Mesodermal cell (in vitro differentiated cells): ENCODE measurements at regions not wholly inside any gene's neighbourhood (a gene's known extent, or its start where the extent isn't known, plus 50 kb on each side); places are given as distances from the start of the nearest gene placed in this dataset.

Source experiments
- H3K27ac ChIP-seq: 2 replicates; pipeline ENCODE4 v1.7.0; 2013; ENCODE audit warnings: mild to moderate bottlenecking, low read depth, low read length, moderate library complexity; ENCODE audit not compliant: severe bottlenecking
- H3K36me3 ChIP-seq: 2 replicates; pipeline ENCODE4 v1.7.1; 2013; ENCODE audit warnings: mild to moderate bottlenecking, low read length, moderate library complexity; ENCODE audit not compliant: control insufficient read depth, insufficient read depth
- H3K4me1 ChIP-seq: one replicate; pipeline ENCODE4 v1.7.1; 2013; ENCODE audit warnings: mild to moderate bottlenecking, low read length; ENCODE audit not compliant: insufficient read depth, control insufficient read depth, poor library complexity, severe bottlenecking
- H3K4me3 ChIP-seq: 2 replicates; pipeline ENCODE4 v1.7.0; 2013; ENCODE audit warnings: low read length, control low read depth, mild to moderate bottlenecking; ENCODE audit not compliant: insufficient read depth, poor library complexity, severe bottlenecking; ENCODE audit errors: extremely low read depth
- H3K9me3 ChIP-seq: 2 replicates; pipeline ENCODE4 v1.7.1; 2013; ENCODE audit warnings: mild to moderate bottlenecking, low read length, moderate library complexity; ENCODE audit not compliant: control insufficient read depth
- WGBS, 2 experiments: methylation state at CpG; one replicate each; pipeline ENCODE4 v1.1.5; 2013; ENCODE audit warnings: missing lambda C conversion rate in 2 of 2; ENCODE audit not compliant: insufficient coverage in 2 of 2; 5-methylcytosine and 5-hydroxymethylcytosine counted together

GRCh38 chr10:129329385-129330055 lies 137.5 kb upstream of the MGMT start:
- 84 to 91% methylated on average over 9 to 13 of the region's 17 CpGs for WGBS, 2 experiments
- peaks cover 4% of the 10 kb centered on the region for H3K4me1 ChIP-seq
- H3K36me3 ChIP-seq: no peaks in the 10 kb centered on the region
- no peak overlapping the region for H3K27ac ChIP-seq
- no peak overlapping the region for H3K4me3 ChIP-seq
- no peaks in the 10 kb centered on the region for H3K9me3 ChIP-seq

GRCh38 chr10:129330211-129330610 lies 136.8 kb upstream of the MGMT start:
- Histone ChIP-seq H3K4me3 (no peak overlapping the region), H3K9me3 (no peaks in the 10 kb centered on the region), H3K36me3 (no peaks in the 10 kb centered on the region), H3K27ac (no peak overlapping the region), H3K4me1 (peaks cover 4% of the 10 kb centered on the region)
- WGBS, 2 experiments: 94 to 100% methylated on average over 1 to 4 of the region's 4 CpGs

GRCh38 chr10:129331207-129331838 lies 135.7 kb upstream of the MGMT start:
- Histone ChIP-seq H3K36me3 (no peaks in the 10 kb centered on the region), H3K4me1 (peaks cover 4% of the 10 kb centered on the region), H3K27ac (no peak overlapping the region), H3K4me3 (no peak overlapping the region), H3K9me3 (no peaks in the 10 kb centered on the region)
- 86 to 96% methylated on average over 3 to 5 of the region's 12 CpGs for WGBS, 2 experiments

DNA sequence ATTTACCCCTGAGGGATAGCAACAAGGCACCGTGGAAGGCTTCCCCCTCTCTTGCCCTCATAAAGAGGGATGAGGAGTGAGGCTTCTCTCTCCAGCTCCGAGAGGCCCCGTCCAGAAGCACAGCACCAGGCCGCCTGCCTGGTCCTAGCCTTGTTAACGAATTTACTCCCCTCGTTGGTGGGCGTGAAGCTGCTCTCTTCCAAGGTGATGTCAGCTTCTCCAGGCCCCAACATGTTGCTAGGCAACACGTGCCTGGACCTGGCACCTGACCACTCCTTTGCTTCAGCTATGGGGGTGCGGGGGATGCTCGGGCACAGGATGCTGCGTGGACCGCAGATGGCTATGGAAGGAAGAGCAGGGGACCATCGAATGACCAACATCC lies 135.2 kb upstream of the MGMT start:
- no peaks in the 10 kb centered on the region for H3K9me3 ChIP-seq
- no peak overlapping the region for H3K27ac ChIP-seq
- H3K4me1 ChIP-seq: peaks cover 4% of the 10 kb centered on the region
- WGBS, 2 experiments: 86 to 88% methylated on average over 8 to 13 of the region's 13 CpGs
- no peak overlapping the region for H3K4me3 ChIP-seq
- H3K36me3 ChIP-seq: no peaks in the 10 kb centered on the region

- no peak overlapping the region for H3K27ac ChIP-seq
- no peak overlapping the region for H3K4me3 ChIP-seq
- peaks cover 4% of the 10 kb centered on the region for H3K4me1 ChIP-seq
- H3K36me3 ChIP-seq: no peaks in the 10 kb centered on the region
- no peaks in the 10 kb centered on the region for H3K9me3 ChIP-seq
- 30% methylated on average over 3 of the region's 6 CpGs; no CpG with 5 or more reads in 1 of the 2 experiments for WGBS, 2 experiments
Measured at GRCh38 chr10:129332476-129332875, 134.6 kb upstream of the MGMT start.

DNA sequence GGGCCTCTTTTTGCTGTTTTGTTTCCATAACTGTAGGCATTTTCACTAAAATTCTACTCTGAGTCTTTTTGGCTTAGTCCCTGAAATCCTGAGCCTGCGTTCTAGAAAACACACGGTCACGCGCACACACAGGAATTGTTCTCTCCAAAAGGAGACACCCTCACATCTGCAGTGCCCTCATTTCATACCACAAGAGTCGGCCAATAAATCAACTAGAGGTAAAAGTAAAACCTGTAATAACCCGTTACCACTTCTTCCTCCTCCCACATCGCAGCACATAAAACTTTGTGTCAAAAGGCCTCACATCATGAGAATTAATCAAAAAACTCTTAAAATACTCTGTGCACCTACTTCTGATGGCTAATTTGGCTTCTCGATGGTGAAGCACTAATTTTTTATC lies 133.3 kb upstream of the MGMT start:
- no peak overlapping the region for H3K4me3 ChIP-seq
- H3K9me3 ChIP-seq: no peaks in the 10 kb centered on the region
- 87 to 95% methylated on average over 7 to 8 of the region's 8 CpGs for WGBS, 2 experiments
- H3K36me3 ChIP-seq: no peaks in the 10 kb centered on the region
- peaks cover 2% of the 10 kb centered on the region for H3K4me1 ChIP-seq
- no peak overlapping the region for H3K27ac ChIP-seq

DNA sequence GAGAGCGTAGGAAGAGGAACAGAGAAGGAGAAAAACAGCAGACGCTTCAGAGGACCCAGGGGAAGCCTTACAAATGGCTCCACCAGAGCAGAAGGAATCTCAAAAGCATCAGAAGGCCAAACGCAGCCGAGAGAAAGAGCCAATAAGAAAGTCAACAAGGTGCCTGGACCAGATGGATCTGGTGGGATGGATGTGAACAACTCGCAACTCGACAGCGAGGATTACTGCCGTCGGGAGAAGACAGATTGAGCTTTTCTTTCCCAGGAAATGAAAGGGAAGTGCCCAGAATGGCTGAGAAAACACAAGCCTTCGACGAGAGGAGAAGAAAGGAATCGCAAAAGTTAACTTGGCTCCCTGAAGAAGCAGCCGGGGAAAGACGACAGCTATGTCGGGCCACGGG lies 132.8 kb upstream of the MGMT start:
- H3K9me3 ChIP-seq: no peaks in the 10 kb centered on the region
- 91 to 92% methylated on average over 14 to 16 of the region's 16 CpGs for WGBS, 2 experiments
- no peak overlapping the region for H3K27ac ChIP-seq
- H3K4me1 ChIP-seq: no peaks in the 10 kb centered on the region
- no peaks in the 10 kb centered on the region for H3K36me3 ChIP-seq
- H3K4me3 ChIP-seq: no peak overlapping the region

GRCh38 chr10:129335396-129335795 lies 131.6 kb upstream of the MGMT start:
- no peaks in the 10 kb centered on the region for H3K9me3 ChIP-seq
- WGBS, 2 experiments: 84% methylated on average over 3 of the region's 4 CpGs; no CpG with 5 or more reads in 1 of the 2 experiments
- H3K4me1 ChIP-seq: no peaks in the 10 kb centered on the region
- no peak overlapping the region for H3K4me3 ChIP-seq
- H3K27ac ChIP-seq: no peak overlapping the region
- H3K36me3 ChIP-seq: no peaks in the 10 kb centered on the region

GRCh38 chr10:129335942-129336341 lies 131.1 kb upstream of the MGMT start:
- Histone ChIP-seq H3K4me3 (no peak overlapping the region), H3K9me3 (no peaks in the 10 kb centered on the region), H3K27ac (no peak overlapping the region), H3K36me3 (no peaks in the 10 kb centered on the region), H3K4me1 (no peaks in the 10 kb centered on the region)
- WGBS, 2 experiments: 87 to 89% methylated on average over 2 to 3 of the region's 5 CpGs

DNA sequence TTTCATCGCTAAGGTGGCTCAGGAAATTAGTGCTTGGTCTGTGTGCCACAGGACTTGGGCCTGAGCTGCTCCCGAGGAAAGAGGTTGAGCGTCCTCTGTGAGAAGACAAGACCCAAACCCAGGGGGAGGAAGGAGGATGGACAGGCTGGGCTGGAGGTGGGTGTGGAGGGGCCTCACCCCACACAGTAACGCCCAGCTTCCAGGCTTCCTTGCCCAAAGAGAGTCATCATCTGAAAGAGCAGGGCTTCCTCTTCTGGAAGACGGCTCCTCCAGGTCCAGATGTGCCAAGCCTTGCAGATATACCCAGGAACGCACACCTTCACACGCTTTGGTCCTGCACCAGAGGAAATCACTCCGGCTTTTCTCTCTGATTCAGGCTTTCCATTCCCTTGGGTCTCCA lies 127.8 kb upstream of the MGMT start:
- Histone ChIP-seq H3K27ac (no peak overlapping the region), H3K36me3 (no peaks in the 10 kb centered on the region), H3K4me3 (no peak overlapping the region), H3K4me1 (no peaks in the 10 kb centered on the region), H3K9me3 (no peaks in the 10 kb centered on the region)
- 84 to 88% methylated on average over 7 to 8 of the region's 8 CpGs for WGBS, 2 experiments

- no peaks in the 10 kb centered on the region for H3K4me1 ChIP-seq
- 89 to 91% methylated on average over 3 to 4 of the region's 4 CpGs for WGBS, 2 experiments
Measured at GRCh38 chr10:129339841-129340240, 127.2 kb upstream of the MGMT start.

More at GRCh38 chr10:129339841-129340240, 127.2 kb upstream of the MGMT start:
- Histone ChIP-seq H3K27ac (no peak overlapping the region), H3K9me3 (no peaks in the 10 kb centered on the region), H3K36me3 (no peaks in the 10 kb centered on the region), H3K4me3 (no peak overlapping the region)
